DND-41 (cell line): ENCODE measurements at regions not wholly inside any gene's neighbourhood (a gene's known extent, or its start where the extent isn't known, plus 50 kb on each side); places are given as distances from the start of the nearest gene placed in this dataset.

Source experiments
- ATAC-seq: fragments of 200-7000 bp; cut with Tn5 transposase; 3 replicates; pipeline ENCODE4 v1.9.1; 2021; ENCODE audit warnings: low read depth; ENCODE audit not compliant: insufficient read depth
- DNase-seq: peaks from one replicate; pipeline ENCODE4 v3.0.0-alpha.2; 2020
- H2AFZ ChIP-seq: 2 replicates; pipeline ENCODE4 v1.6.0; 2012; ENCODE audit warnings: low read depth, low read length
- H3K27ac ChIP-seq: 2 replicates; pipeline ENCODE4 v1.5.1; 2012; ENCODE audit warnings: low read length, inconsistent platforms
- H3K27me3 ChIP-seq: fragments of 200-600 bp; sonication (generic); 2 replicates; pipeline ENCODE4 v1.6.0; 2012; ENCODE audit warnings: low read length, mild to moderate bottlenecking, inconsistent platforms; ENCODE audit not compliant: insufficient read depth, poor library complexity
- H3K36me3 ChIP-seq: 2 replicates; pipeline ENCODE4 v1.5.1; 2012; ENCODE audit warnings: low read length, inconsistent platforms; ENCODE audit not compliant: insufficient read depth
- H3K4me1 ChIP-seq: 2 replicates; pipeline ENCODE4 v1.5.1; 2012; ENCODE audit warnings: mild to moderate bottlenecking, low read length; ENCODE audit not compliant: insufficient read depth
- H3K4me2 ChIP-seq: 2 replicates; pipeline ENCODE4 v1.6.0; 2012; ENCODE audit warnings: mild to moderate bottlenecking, moderate library complexity, low read length, inconsistent platforms; ENCODE audit not compliant: insufficient read depth
- H3K4me3 ChIP-seq, 2 experiments: fragments of 200-600 bp in 1 of 2; shearing (Covaris generic) in 1 of 2; 2 replicates each; pipeline ENCODE4 v1.5.1; 2012 to 2016; ENCODE audit warnings: inconsistent platforms in 2 of 2, low read length in 2 of 2, mild to moderate bottlenecking in 2 of 2, low read depth in 1 of 2, moderate library complexity in 1 of 2
- H3K79me2 ChIP-seq: 2 replicates; pipeline ENCODE4 v1.6.0; 2012; ENCODE audit warnings: low read length, inconsistent platforms; ENCODE audit not compliant: insufficient read depth
- H3K9ac ChIP-seq: 2 replicates; pipeline ENCODE4 v1.6.0; 2012; ENCODE audit warnings: low read depth, mild to moderate bottlenecking, inconsistent platforms, low read length, moderate library complexity
- H3K9me3 ChIP-seq: 2 replicates; pipeline ENCODE4 v1.5.1; 2012; ENCODE audit warnings: low read length, moderate library complexity, mild to moderate bottlenecking, inconsistent platforms; ENCODE audit not compliant: insufficient read depth, severe bottlenecking
- H4K20me1 ChIP-seq: 2 replicates; pipeline ENCODE4 v1.6.0; 2012; ENCODE audit warnings: low read length; ENCODE audit not compliant: insufficient read depth
- EZH2 ChIP-seq: IDR thresholded peaks from 3 replicates; pipeline ENCODE4 v1.6.1; 2012; ENCODE audit warnings: borderline replicate concordance, low read depth, mild to moderate bottlenecking, moderate library complexity, low read length, inconsistent platforms; ENCODE audit not compliant: severe bottlenecking
- TF ChIP-seq, protein P1 (sequence below): IDR thresholded peaks from 2 replicates; pipeline ENCODE4 v1.5.1; 2012; ENCODE audit warnings: borderline replicate concordance, low read length, moderate library complexity, mild to moderate bottlenecking; ENCODE audit not compliant: poor library complexity, severe bottlenecking; ENCODE audit errors: extremely low read depth

DNA sequence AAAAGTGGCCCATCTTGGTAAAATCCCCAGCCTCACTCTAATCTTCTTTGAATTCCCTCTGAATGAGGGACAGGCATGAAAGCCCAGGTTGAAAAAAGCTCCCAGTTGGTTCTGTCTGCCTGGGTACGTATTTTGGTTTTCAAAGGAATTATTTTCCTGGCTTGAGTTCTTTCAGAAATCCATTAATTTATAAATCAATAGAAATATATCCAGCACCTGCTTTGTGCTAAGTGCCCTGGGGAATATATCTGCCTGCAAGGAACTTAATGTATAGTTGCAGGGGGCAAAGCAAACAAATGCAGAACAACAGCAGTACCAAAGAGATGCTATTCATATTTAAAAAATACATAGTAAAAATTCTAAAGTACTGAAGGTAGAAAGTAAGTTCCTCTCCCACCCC, 362.7 kb downstream of the REEP3 start:
- no peak overlapping the region for H3K27ac ChIP-seq
- H2AFZ ChIP-seq, result no peak overlapping the region
- TF ChIP-seq, protein P1, sequence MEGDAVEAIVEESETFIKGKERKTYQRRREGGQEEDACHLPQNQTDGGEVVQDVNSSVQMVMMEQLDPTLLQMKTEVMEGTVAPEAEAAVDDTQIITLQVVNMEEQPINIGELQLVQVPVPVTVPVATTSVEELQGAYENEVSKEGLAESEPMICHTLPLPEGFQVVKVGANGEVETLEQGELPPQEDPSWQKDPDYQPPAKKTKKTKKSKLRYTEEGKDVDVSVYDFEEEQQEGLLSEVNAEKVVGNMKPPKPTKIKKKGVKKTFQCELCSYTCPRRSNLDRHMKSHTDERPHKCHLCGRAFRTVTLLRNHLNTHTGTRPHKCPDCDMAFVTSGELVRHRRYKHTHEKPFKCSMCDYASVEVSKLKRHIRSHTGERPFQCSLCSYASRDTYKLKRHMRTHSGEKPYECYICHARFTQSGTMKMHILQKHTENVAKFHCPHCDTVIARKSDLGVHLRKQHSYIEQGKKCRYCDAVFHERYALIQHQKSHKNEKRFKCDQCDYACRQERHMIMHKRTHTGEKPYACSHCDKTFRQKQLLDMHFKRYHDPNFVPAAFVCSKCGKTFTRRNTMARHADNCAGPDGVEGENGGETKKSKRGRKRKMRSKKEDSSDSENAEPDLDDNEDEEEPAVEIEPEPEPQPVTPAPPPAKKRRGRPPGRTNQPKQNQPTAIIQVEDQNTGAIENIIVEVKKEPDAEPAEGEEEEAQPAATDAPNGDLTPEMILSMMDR, result no peak
- TF ChIP-seq EZH2, result no peak
- no peaks in the 10 kb centered on the region for H3K4me1 ChIP-seq
- H3K4me2 ChIP-seq, result no peak overlapping the region
- H4K20me1 ChIP-seq, result no peaks in the 10 kb centered on the region
- H3K79me2 ChIP-seq, result no peaks in the 10 kb centered on the region
- H3K4me3 ChIP-seq, result no peak overlapping the region
- no peaks in the 10 kb centered on the region for H3K27me3 ChIP-seq
- ATAC-seq, result no peak
- H3K36me3 ChIP-seq, result no peaks in the 10 kb centered on the region
- no peak overlapping the region for H3K9ac ChIP-seq
- DNase-seq, result no peak
- H3K9me3 ChIP-seq, result no peaks in the 10 kb centered on the region

DNA sequence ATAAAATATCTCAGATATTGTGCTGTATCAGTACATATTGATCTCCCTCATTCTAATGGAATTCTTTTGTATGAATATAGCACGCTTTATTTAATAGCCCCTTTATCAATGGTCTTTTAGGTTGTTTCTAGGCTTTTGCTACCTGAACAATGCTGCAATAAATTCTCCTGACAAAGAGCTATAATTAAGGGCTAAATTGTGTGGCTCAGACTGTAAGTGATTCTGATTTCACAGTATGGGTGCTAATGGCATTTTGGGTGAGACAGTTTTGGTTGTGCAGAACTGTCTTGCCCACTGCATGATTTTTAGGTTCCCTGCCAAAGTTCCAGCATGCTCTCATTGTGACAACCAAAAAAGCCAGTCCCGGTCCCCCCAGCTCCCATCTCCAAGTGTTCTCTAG, 363.2 kb downstream of the REEP3 start:
- Histone ChIP-seq H3K9ac (no peak overlapping the region), H3K27me3 (no peaks in the 10 kb centered on the region), H3K4me3 (no peak overlapping the region), H3K36me3 (no peaks in the 10 kb centered on the region), H3K27ac (no peak overlapping the region), H4K20me1 (no peaks in the 10 kb centered on the region), H3K4me2 (no peak overlapping the region), H2AFZ (no peak overlapping the region), H3K9me3 (no peaks in the 10 kb centered on the region), H3K4me1 (no peaks in the 10 kb centered on the region), H3K79me2 (no peaks in the 10 kb centered on the region)
- ATAC-seq (no peak), DNase-seq (no peak)
- TF ChIP-seq, protein P1, result no peak
- TF ChIP-seq EZH2, result no peak

DNA sequence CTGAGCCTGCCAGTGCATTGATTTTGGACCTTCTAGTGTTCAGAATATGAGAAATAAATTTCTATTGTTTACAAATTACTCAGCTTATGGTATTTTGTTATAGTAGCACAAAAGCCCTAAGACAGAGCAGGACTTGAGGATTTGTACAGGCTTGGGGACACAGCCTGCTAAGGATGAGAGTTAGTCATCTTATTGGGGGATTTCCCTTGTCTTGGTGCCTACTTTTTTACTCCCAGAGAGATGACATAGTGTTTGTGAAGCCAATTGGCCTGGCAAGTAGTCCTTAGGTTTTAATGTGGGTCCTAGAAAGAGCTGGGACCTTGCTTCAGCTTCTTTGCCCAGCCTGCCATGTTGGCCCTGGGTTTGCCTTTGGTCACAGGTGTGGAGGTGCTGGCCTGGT, 364.0 kb downstream of the REEP3 start:
- TF ChIP-seq, protein P1, result no peak
- TF ChIP-seq EZH2, result no peak
- no peak for ATAC-seq
- H3K79me2 ChIP-seq, result no peaks in the 10 kb centered on the region
- H3K9ac ChIP-seq, result no peak overlapping the region
- H3K4me3 ChIP-seq, result no peak overlapping the region
- no peak overlapping the region for H3K27ac ChIP-seq
- H3K27me3 ChIP-seq, result no peaks in the 10 kb centered on the region
- DNase-seq, result no peak
- H2AFZ ChIP-seq, result no peak overlapping the region
- H3K4me2 ChIP-seq, result no peak overlapping the region
- no peaks in the 10 kb centered on the region for H3K36me3 ChIP-seq
- H3K9me3 ChIP-seq, result no peaks in the 10 kb centered on the region
- no peaks in the 10 kb centered on the region for H4K20me1 ChIP-seq
- no peaks in the 10 kb centered on the region for H3K4me1 ChIP-seq
